HG02943 (cell line): ENCODE measurements at regions not wholly inside any gene's neighbourhood (a gene's known extent, or its start where the extent isn't known, plus 50 kb on each side); places are given as distances from the start of the nearest gene placed in this dataset.
"Not testable (repeated sequence)": the region's sequence is repeated elsewhere in the genome, so short reads cannot be mapped to it uniquely, and the experiment has no call there.

ENCODE experiments used
- ATAC-seq: cut with Tn5 transposase; IDR thresholded peaks from one replicate; pipeline ENCODE4 v1.9.1; 2021; ENCODE audit warnings: mild to moderate bottlenecking, low read depth, moderate library complexity; ENCODE audit not compliant: unreplicated experiment

GRCh38 chr6:128739112-128739511 is 143.8 kb upstream of the LAMA2 start:
- no peak for ATAC-seq

GRCh38 chr6:128738112-128738511 is 144.8 kb upstream of the LAMA2 start:
- no peak for ATAC-seq

- no peak for ATAC-seq
Measured at GRCh38 chr6:128736780-128737179, 146.2 kb upstream of the LAMA2 start.

DNA sequence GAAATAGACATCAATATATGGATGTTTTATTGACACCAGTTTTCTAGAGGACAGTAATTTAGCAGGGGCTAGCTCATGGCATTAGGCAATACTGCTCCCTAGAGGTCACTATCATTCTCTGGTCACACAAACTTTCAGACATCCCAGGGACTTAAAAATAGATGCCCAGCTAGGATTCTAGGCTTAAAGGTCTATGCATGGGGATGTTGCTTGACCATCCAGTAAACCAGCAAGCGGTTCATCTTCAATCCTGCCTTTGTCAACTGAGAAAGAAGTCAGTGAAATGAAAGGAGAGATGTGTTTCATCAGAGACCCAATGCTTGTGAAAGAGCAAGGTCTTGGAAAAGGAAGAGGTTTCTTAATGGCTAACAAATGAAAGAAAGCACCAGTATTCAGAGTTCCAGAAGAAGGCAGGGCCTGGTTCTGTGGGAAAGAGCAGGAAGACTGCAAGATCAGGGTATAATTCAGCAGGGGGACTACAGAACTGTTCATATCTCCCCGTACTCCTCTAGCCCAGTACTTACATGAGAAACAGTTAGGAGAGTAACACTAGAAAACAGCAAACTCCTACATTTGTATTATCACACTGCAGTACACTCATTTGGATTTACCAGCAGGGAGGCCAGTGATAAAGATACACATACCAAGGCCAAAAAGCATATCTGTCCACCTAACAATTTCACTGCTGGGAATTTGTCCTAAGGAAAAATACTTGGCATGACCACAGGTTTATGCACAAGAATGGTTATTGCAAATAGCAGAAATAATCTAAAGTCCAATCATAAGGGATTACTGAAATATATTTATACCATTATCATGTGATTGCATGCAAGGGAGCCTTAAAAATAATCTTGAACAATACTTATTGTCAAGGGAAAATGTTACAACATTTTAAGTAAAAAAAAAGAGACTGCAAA is 151.4 kb upstream of the LAMA2 start:
- ATAC-seq: no peak

GRCh38 chr6:128727500-128727899 is 155.4 kb upstream of the LAMA2 start:
- ATAC-seq: no peak

DNA sequence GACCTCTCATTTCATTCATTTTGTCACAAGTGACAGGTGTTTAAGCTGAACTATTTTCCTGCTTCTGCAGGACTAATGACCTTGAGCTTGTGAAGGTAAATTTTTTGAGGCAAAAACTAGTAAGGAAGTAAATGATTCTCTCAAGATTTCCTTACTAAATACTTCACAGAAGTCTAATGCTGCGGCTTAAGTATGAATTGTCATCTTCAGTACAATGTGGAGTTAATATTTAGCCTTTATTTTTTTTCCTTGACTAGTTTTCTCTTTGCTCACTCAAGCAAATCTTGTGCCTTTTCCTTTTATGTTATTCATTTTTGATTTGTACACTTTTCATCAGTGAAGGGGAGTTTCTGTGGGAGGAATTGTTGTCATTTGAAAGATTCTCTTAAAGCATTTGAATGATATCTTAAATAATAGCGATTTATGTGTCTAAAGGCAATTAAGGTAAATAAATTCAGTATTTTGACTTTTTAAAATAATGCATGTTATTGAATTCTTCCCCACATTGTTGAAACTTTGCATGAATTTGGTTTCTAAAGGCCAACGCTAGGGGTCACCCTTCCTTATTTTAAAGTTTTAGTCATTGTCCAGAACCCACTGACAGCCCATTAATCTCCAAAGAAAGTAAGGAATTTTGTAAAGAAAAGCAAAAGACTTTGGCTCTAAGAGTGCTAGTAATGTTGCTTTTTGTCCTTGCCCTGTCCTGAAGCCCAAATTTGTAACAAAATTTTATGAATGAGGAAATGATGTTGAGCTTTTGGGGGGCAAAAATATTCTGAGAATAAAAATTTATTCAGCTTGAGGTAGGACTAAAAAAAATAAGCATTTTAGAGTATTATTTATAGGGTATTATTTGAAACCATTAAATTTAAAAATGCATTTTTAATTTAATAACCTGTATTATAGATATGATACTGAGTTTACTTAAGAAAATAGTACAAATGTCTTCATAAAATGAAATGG is 157.4 kb upstream of the LAMA2 start:
- no peak for ATAC-seq

DNA sequence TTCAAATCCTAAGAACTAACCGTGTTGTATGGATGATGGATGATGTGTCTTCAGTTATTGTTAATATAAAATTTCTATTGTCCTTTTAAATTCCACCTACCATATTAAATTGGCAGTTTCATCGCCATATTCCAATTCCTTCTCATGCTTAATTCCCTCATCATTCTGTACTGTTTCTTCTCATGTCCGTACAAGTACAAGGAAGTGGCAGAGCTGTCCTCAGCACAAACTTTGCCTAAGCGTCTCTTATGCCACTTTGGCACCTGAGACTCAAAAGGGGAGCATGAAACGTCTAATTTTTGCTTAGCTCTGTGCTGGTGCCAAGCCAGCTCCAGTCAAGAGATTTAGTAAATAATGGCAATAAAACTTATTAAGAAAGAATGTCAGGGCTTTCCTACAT is 158.2 kb upstream of the LAMA2 start:
- no peak for ATAC-seq

DNA sequence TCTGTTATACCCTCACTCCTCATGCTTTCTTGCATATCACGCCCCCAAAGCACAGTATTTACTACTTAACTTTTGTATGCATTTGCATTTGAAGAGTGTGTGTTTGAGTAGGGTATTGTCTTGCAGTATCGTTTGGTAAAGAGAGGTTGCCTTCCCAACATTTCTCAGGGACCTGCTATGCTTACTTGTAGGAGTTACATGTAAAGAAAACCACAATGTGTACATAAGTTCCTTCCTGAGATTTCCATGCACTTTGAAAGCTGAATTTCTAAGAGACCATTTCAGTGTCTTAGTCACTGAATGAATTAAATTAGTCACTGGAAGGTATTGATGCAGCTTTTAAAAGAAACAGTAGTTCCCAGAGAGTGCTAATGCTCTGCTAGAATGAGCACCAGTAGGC is 159.3 kb upstream of the LAMA2 start:
- no peak for ATAC-seq

DNA sequence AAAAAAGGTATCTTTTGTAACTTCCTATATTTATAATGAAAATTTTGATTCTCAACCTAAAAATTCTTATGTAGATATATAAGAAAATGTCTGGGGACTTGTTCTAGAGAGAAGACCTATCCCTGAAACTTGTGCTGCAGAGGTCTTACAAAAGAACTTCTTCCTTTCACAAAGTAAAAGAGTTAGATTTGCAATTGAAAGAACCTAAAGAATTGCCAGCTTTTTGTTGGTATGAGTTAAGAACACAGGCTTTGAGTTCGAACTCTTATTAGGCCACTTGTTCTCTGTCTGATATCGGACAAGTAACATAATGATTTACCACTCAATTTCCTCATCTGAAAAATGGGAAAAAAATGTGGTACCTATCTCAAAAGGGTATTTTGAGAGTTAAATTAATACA is 162.0 kb upstream of the LAMA2 start:
- no peak for ATAC-seq

DNA sequence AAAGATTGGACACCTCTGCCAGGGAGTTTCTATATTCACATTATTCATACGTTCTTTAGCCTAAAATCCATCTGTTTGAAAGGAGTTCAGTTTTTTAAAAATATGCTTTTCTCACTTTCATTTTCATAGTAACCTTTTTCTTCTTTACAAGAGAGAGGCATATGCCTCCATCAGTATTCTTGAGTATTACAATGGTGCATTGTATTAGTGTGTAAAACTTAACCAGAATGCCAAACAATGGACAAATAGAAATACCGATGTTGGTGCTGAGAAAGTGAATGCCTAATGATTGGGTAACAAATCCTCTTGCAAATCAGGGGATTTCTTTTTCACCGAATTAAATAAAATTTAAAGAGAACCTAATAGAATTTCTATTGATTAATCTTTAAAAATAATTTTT is 163.2 kb upstream of the LAMA2 start:
- no peak for ATAC-seq

GRCh38 chr6:128713461-128713860 is 169.5 kb upstream of the LAMA2 start:
- no peak for ATAC-seq

GRCh38 chr6:128712898-128713297 is 170.0 kb upstream of the LAMA2 start:
- ATAC-seq: no peak

DNA sequence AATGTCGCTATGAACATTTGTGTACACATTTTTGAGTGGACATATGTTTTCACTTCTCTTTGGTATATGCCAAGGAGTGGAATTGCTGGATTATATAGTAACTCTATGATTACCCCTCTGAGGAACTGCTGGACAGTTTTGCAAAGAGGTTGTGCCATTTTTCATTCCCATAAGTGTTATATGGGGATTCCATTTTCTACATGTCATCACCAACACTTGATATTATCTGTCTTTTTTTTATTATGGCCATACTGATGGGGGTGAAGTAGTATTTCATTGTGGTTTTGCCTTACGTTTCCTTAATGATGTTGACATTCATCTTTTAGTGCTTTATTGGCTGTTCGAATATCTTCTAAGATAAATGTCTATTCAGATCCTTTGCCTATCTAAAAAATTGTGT is 171.8 kb upstream of the LAMA2 start:
- ATAC-seq: no peak

GRCh38 chr6:128710315-128710714 is 172.6 kb upstream of the LAMA2 start:
- ATAC-seq: no peak

DNA sequence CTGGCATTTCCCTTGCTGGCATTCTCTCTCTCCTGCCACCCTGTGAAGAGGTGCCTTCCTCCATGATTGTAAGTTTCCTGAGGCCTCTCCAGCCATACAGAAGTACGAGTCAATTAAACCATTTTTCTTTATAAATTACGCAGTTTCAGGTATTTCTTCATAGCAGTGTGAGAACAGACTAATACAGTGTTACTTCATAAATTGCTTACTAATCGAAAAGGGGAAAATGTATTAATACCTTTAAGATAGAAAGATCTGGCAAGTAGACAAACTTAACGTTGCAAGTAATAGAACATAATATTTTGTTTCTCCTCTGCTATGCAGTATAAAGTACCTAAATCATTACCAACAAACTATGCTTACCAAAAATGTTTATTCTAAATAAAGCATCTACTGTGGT is 178.3 kb upstream of the LAMA2 start:
- no peak for ATAC-seq

DNA sequence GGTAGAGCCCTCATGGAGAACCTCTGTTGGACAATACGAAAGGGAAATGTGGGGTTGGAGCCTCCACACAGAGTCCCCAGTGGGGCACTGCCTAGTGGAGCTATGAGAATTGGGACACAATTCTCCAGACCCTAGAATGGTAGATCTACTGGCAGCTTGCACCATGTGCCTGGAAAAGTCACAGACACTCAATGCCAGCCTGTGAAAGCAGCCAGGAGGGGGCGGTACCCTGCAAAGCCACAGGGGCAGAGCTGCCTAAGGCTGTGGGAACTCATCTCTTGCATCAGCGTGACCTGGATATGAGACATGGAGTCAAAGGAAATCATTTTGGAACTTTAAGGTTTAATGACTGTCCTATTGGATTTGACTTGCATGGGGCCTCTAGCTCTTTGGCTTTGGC is 179.1 kb upstream of the LAMA2 start:
- not testable (repeated sequence) for ATAC-seq

DNA sequence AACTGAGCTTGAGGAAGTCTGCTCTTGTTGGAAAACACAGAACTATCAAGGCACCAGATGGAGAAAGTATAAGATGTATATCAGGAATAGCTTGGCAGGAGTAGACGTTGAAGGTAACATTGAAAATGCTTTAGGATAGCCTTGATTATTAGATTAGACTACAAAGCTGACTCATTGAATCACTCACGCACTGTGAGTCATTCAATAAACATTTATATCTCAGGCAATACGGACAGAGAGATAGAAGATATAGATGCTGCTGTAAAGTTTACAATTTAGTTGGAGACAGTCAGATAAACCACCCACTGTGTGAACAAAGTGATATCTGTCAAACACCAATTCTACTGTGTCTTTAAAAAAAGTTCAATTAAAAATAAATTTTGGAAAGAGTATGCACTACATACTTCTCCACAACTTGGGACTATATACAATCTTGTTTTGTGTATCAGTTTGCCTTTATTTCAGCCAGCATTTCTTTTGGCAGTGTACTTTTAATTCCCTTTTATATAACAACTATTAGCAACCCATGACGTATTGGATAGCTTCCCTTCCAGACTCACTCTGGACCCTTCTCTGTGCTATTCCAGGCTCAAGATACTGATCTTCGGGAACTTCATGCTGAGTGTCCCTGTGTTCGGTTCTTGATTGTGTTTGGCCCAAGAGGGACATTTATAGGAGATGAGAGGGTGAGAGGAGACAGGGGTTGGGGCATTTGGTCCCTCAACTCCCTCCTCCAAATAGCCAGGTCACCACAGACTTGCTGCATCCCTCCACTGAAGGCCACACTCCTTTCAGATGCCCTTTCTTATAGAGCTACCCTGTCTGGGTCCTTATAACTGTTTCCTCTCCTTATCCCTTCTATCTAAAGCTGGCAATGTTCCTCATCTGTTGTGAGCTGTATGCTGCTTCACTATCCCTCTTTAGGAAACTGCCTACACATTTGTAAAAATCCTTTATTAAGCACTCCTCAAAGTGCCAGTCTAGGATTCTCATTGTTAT is 176.6 kb upstream of the PTPRK start:
- ATAC-seq: no peak

- peak; percentile 95 for ATAC-seq
Measured at GRCh38 chr6:128694303-128695009, 174.1 kb upstream of the PTPRK start.

DNA sequence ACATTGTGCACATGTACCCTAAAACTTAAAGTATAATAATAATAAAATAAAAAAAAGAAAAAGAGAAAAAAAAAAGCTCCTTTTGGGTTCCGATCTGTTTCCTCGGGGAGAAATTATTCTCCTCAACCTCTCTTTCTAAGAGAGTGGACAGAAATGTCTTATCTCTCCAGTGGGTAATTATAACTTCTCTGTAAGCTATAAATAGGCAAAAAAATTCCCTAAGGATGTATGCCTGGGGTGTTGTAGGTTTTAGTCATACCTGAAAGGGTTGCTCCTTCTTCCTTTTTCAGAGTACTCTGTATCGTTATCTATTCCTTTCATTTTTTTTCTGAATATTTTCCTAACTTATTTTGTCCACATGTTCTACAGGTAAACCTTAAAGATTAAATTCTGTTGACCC is 169.7 kb upstream of the PTPRK start:
- no peak for ATAC-seq

- no peak for ATAC-seq
Measured at GRCh38 chr6:128686084-128686483, 165.7 kb upstream of the PTPRK start.
